ENCODE measurements at regions not wholly inside any gene's neighbourhood (a gene's known extent, or its start where the extent isn't known, plus 50 kb on each side); places are given as distances from the start of the nearest gene placed in this dataset.

DNA sequence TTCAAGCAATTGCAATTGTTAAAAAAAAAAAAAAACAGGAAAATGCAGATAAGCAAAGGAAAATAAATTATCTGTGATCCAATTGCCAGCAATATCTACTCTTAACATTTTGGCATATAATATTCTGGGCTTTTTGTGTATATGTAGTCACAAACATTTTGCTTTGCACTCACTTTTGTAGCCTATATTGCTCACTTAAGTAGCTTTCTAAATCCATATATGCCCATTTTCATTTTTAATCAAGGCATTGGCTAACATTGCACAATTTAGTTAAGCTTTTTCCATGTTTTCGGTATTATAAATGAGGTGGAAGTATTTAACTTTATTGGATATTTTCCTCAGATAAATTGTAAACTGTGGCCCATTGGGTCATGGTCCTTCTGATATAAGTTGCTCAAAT is 466.3 kb upstream of the ATP2B1 start:
- TF ChIP-seq, protein P1, sequence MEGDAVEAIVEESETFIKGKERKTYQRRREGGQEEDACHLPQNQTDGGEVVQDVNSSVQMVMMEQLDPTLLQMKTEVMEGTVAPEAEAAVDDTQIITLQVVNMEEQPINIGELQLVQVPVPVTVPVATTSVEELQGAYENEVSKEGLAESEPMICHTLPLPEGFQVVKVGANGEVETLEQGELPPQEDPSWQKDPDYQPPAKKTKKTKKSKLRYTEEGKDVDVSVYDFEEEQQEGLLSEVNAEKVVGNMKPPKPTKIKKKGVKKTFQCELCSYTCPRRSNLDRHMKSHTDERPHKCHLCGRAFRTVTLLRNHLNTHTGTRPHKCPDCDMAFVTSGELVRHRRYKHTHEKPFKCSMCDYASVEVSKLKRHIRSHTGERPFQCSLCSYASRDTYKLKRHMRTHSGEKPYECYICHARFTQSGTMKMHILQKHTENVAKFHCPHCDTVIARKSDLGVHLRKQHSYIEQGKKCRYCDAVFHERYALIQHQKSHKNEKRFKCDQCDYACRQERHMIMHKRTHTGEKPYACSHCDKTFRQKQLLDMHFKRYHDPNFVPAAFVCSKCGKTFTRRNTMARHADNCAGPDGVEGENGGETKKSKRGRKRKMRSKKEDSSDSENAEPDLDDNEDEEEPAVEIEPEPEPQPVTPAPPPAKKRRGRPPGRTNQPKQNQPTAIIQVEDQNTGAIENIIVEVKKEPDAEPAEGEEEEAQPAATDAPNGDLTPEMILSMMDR (conservative IDR thresholded peaks at IDR 0.05; ENCODE audit: control insufficient read depth, insufficient read depth, low read depth, low read length): no peak
- H3K4me3 ChIP-seq (ENCODE audit: control insufficient read depth, low read depth, low read length): no peak overlapping the region
- no peak for DNase-seq (ENCODE audit: low read depth)

DNA sequence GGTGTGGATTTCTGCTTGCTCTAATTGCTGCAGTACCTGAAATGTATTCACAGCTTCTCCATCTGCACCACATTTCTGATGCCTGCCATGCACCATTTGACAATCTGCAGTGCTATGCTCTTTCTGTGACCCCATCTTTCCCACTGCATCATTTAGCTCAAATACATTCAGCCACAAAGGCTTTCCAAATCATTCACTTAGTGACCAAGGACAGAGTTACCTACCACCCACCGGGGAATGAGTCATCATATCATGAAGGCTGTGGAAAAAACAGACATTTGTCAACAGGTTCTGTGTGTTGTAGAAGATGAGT is 465.5 kb upstream of the ATP2B1 start:
- no peak overlapping the region for H3K4me3 ChIP-seq (ENCODE audit: control insufficient read depth, low read depth, low read length)
- TF ChIP-seq, protein P1 (conservative IDR thresholded peaks at IDR 0.05; ENCODE audit: control insufficient read depth, insufficient read depth, low read depth, low read length): no peak
- DNase-seq (ENCODE audit: low read depth): peak; percentile 30

DNA sequence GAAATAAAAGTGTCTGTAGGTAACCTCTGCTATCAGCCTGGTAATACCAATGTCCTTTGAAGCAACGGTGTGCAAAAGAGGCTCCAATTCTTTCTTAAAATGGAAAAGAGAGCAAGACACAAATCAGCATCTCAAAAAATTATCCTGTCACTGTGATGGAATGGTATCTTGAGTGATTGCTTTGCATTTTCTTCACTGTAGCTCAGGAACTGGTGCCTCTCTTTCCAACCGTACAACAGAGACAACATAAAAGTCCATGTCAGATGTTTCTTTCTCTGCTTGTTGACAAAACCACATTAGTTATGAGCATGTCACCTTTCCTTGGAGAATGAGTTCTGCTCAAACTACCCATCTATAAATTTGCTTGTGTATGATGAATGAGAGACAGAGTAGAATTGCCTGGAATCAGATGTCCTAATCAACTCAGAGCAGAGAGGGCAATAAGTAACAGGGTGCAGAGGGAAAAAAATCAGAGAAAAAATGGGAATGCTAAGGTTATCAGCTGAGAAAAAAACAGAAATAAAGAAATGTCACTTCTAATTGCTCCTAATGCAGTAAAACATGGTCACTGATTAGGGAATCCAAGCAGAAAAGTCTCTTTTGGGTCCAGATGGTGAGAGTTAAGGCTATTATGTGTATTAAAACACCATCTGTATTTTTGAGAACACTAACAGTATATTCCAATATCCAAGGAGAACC is 465.0 kb upstream of the ATP2B1 start:
- H3K4me3 ChIP-seq (ENCODE audit: control insufficient read depth, low read depth, low read length): no peak overlapping the region
- DNase-seq (ENCODE audit: low read depth): no peak
- TF ChIP-seq, protein P1 (conservative IDR thresholded peaks at IDR 0.05; ENCODE audit: control insufficient read depth, insufficient read depth, low read depth, low read length): no peak

DNA sequence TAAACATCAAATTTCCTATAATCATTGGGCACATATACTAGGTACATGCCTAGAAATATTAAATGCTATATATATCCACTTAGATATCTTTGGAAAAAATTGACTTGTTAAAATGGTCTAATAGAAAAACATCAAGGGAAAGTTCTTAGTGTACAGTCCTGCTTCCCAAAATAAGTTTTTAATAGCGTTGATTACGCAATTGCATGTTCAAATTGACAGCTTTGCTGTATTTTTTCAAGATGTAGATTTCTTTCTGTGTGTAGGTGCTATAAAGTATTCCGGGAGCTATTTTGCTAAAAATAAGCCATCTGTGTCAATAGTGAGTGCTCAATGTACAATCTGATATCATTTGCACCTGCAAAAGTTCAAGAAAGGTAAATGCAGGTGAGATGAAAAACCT is 463.9 kb upstream of the ATP2B1 start:
- no peak for DNase-seq (ENCODE audit: low read depth)
- H3K4me3 ChIP-seq (ENCODE audit: control insufficient read depth, low read depth, low read length): no peak overlapping the region
- TF ChIP-seq, protein P1 (conservative IDR thresholded peaks at IDR 0.05; ENCODE audit: control insufficient read depth, insufficient read depth, low read depth, low read length): no peak

DNA sequence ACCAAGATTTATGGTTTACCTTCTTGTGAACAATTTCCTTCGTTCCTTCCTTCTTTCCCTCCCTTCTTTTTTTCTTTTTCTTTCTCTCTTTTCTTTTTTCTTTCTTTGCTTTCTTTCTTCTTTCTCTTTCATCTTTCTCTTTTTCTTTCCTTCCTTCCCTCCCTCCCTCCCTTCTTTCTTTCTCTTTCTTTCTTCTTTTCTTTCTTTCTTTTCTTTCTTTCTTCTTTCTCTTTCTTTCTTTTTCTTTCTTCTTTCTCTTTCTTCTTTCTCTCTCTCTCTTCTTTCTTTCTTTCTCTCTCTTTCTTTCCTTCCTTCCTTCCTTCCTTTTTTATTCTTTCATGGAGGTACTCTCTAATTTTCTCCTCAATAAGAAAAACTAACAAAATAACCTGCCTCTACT is 462.1 kb upstream of the ATP2B1 start:
- TF ChIP-seq, protein P1 (conservative IDR thresholded peaks at IDR 0.05; ENCODE audit: control insufficient read depth, insufficient read depth, low read depth, low read length): no peak
- DNase-seq (ENCODE audit: low read depth): no peak
- no peak overlapping the region for H3K4me3 ChIP-seq (ENCODE audit: control insufficient read depth, low read depth, low read length)

DNA sequence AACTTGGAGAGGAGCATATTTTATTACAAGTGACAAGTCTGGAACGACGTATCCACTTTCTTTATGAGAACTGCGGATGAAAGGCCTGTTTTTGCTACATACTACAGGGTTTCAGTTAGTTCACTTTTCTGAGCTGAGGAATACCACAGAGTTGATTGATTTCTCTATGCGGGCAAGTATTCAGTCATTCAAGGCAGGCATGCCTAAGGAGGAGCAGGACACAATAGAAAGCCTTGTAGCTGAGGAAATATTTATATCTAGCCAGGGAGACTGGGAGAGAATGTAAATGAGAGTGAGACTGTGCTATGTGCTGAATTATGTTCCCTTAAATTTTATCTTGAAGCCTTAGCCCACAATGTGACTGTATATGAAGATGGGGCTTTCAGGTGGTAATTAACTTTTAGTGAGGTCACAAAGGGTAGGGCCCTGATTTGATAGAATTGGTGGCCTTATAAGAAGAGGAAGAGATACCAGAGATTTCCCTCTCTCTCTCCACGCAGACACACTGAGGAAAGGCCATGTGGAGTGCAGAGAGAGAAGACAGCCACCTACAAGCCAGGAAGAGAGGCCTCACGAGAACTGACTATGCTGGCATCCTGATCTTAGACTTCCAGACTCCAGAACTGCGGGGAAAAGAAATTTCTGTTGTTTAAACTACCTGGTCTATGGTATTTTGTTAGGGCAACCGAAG is 459.0 kb upstream of the ATP2B1 start:
- TF ChIP-seq, protein P1 (conservative IDR thresholded peaks at IDR 0.05; ENCODE audit: control insufficient read depth, insufficient read depth, low read depth, low read length): no peak
- DNase-seq (ENCODE audit: low read depth): no peak
- no peak overlapping the region for H3K4me3 ChIP-seq (ENCODE audit: control insufficient read depth, low read depth, low read length)

Measured in fibroblast of mammary gland (primary cell).